ENCODE measurements at regions not wholly inside any gene's neighbourhood (a gene's known extent, or its start where the extent isn't known, plus 50 kb on each side); places are given as distances from the start of the nearest gene placed in this dataset.
A peak's percentile ranks its signal among the peaks of the same experiment; 100 is the strongest.
"Not testable (repeated sequence)": the region's sequence is repeated elsewhere in the genome, so short reads cannot be mapped to it uniquely, and the experiment has no call there.

DNA sequence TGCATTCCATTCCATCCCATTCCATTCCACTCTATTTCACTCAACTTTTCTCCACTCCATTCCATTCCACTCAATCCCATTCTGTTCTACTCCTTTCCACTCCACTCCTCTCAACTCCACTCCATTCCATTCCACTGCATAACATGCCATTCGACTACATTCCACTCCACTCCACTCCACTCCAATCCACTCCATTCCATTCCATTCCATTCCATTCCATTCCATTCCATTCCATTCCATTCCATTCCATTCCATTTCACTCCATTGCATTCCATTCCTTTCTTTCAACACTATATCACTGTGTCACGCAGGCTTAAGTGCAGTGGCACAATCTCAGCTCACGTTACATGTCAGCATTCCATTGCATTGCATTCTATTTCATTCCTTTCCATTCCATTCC lies 1430.4 kb downstream of the TSPY10 start:
- DNase-seq (ENCODE audit: low spot score): not testable (repeated sequence)

- no peak for DNase-seq (ENCODE audit: low spot score)
Measured at GRCh38 chrY:10973422-10973821, 1445.7 kb downstream of the TSPY10 start.

DNA sequence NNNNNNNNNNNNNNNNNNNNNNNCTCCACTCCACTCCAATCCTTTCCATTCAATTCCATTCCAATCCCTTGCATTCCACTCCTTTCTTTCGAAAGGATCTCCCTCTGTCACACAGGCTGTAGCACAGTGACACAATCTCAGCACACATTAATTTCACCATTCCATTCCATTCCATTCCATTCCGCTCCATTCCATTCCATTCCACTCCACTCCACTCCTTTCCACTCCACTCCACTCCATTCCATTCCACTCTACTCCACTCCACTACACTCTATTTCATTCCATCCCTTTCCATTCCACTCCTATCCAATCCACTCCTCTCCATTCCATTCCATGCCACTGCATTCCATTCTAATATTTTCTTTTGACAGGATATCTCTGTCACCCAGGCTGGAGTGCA lies 1459.0 kb downstream of the TSPY10 start:
- no peak for DNase-seq (ENCODE audit: low spot score)

- no peak for DNase-seq (ENCODE audit: low spot score)
Measured at GRCh38 chrY:10987626-10988025, 1459.9 kb downstream of the TSPY10 start.

DNA sequence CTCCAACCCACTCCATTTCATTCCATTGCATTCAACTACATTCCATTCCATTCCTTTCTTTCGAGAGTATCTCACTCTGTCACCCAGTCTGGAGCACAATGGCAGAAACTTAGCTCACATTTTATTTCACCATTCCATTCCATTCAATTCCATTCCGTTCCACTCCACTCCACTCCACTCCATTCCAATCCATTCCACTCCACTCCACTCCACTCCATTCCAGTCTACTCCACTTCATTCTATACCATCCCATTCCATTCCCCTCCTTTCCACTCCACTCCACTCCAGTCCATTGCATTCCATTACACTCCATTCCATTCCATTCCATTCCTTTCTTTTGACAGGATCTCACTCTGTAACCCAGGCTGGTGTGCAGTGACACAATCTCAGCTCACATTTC lies 1466.3 kb downstream of the TSPY10 start:
- no peak for DNase-seq (ENCODE audit: low spot score)

- DNase-seq (ENCODE audit: low spot score): not testable (repeated sequence)
Measured at GRCh38 chrY:10999715-11000114, 1472.0 kb downstream of the TSPY10 start.

- not testable (repeated sequence) for DNase-seq (ENCODE audit: low spot score)
Measured at GRCh38 chrY:11014229-11014628, 1486.5 kb downstream of the TSPY10 start.

DNA sequence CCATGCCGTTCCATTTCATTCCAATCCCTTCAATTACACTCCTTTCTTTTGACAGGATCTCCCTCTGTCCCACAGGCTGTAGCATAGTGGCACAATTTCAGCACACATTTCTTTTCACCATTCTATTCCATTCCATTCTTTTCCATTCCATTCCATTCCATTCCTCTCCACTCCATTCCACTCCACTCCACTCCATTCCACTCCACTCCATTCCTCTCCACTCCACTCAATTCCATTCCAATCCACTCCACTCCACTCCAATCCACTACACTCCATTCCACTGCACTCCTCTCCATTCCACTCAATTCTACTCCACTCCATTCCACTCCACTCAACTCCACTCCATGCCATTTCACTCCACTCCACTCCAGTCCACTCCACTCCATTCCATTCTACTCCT lies 1495.1 kb downstream of the TSPY10 start:
- DNase-seq (ENCODE audit: low spot score): no peak

- no peak for DNase-seq (ENCODE audit: low spot score)
Measured at GRCh38 chrY:11044234-11044883, 1516.7 kb downstream of the TSPY10 start.

- DNase-seq (ENCODE audit: low spot score): no peak
Measured at GRCh38 chrY:11063486-11063885, 1535.8 kb downstream of the TSPY10 start.

DNA sequence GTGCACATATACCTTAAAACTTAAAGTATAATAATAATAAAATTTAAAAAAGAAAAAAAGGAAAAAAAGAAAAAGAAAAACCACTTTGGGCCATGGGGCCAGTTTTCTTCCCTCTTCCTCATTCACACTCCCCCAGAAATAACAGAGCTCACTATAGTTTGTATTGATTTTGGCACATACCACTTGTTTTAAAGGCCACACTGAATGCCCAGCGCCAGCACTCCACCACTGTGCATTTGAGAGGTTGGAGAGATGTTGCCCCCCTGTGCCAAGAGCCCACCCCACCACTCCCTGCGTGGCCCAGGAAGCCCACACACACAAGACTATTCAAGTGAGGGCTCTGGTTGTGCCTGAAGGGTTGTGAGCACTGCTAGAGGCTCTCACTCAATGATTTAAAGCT lies 1536.3 kb downstream of the TSPY10 start:
- DNase-seq (ENCODE audit: low spot score): no peak

- no peak for DNase-seq (ENCODE audit: low spot score)
Measured at GRCh38 chrY:11064376-11064775, 1536.7 kb downstream of the TSPY10 start.

- no peak for DNase-seq (ENCODE audit: low spot score)
Measured at GRCh38 chrY:11069271-11069670, 1541.6 kb downstream of the TSPY10 start.

GRCh38 chrY:11070250-11071113 lies 1542.8 kb downstream of the TSPY10 start:
- no peak for DNase-seq (ENCODE audit: low spot score)

GRCh38 chrY:11085801-11086200 lies 1558.1 kb downstream of the TSPY10 start:
- not testable (repeated sequence) for DNase-seq (ENCODE audit: low spot score)

- DNase-seq (ENCODE audit: low spot score): not testable (repeated sequence)
Measured at GRCh38 chrY:11097498-11097897, 1569.8 kb downstream of the TSPY10 start.

DNA sequence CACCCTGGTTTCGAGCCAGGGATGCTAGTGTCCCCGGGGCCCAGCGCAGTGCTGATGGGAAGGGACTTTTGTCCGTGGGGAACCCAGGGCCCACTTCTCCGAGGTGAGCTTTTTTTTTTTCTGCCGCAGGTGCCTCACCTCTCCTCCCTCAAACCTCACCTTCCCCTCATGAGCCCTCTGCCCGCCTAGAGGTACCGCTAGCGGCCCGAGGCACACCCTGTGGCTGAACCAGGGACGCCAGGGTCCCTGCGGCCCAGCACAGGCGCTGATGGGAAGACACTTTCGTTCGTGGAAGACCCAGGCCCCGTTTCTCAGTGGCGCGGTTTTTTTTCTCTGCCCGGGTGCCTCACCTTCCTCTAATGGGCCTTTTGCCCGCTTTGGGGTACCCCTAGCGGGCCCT lies 1570.7 kb downstream of the TSPY10 start:
- not testable (repeated sequence) for DNase-seq (ENCODE audit: low spot score)

DNA sequence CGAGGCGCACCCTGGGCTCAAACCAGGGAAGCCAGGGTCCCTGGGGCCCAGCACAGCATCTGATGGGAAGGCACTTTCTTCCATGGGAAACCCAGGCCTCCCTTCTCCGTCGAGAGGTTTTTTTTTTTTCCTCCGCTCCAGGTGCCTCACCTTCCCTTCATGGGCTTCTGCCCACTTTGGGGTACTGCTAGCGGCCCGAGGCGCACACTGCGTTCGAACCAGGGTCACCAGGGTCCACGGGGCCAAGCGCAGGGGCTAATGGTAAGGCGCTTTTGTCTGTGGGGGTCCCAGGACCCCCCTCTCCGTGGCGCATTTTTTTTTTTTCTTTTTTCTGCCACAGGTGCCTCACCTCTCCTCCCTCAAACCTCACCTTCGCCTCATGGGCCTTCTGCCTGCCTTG lies 1571.3 kb downstream of the TSPY10 start:
- DNase-seq (ENCODE audit: low spot score): no peak

- DNase-seq (ENCODE audit: low spot score): not testable (repeated sequence)
Measured at GRCh38 chrY:11100472-11100871, 1572.8 kb downstream of the TSPY10 start.

DNA sequence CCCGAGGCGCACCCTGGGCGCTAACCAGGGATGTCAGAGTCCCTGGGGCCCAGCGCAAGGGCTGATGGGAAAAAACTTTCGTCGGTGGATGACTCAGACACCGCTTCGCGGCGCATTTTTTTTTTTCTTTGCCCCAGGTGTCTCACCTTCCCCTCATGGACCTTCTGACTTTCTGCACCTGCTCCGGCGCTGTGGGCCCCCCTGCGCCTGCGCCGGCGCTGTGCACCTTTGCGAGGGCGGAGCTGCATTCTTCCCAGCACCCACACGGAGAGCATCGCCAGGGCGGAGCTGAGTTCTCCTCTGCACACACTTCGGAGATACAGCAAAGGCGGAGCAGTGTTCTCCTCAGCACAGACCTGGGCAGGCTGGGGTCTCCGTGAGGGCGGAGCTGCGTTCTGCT lies 1575.3 kb downstream of the TSPY10 start:
- not testable (repeated sequence) for DNase-seq (ENCODE audit: low spot score)

GRCh38 chrY:11107127-11107918 lies 1579.6 kb downstream of the TSPY10 start:
- peak; percentile 14 for DNase-seq (ENCODE audit: low spot score)

GRCh38 chrY:11151724-11152123 lies 1549.3 kb upstream of the USP9Y start:
- DNase-seq (ENCODE audit: low spot score): not testable (repeated sequence)

- DNase-seq (ENCODE audit: low spot score): not testable (repeated sequence)
Measured at GRCh38 chrY:11156100-11156499, 1544.9 kb upstream of the USP9Y start.

Data from AG20443 (cell line).